ENCODE measurements at regions not wholly inside any gene's neighbourhood (a gene's known extent, or its start where the extent isn't known, plus 50 kb on each side); places are given as distances from the start of the nearest gene placed in this dataset.
"Not testable (repeated sequence)": the region's sequence is repeated elsewhere in the genome, so short reads cannot be mapped to it uniquely, and the experiment has no call there.

GRCh38 chr7:91440198-91440597 is 176.0 kb downstream of the FZD1 start:
- TF ChIP-seq, protein P1, sequence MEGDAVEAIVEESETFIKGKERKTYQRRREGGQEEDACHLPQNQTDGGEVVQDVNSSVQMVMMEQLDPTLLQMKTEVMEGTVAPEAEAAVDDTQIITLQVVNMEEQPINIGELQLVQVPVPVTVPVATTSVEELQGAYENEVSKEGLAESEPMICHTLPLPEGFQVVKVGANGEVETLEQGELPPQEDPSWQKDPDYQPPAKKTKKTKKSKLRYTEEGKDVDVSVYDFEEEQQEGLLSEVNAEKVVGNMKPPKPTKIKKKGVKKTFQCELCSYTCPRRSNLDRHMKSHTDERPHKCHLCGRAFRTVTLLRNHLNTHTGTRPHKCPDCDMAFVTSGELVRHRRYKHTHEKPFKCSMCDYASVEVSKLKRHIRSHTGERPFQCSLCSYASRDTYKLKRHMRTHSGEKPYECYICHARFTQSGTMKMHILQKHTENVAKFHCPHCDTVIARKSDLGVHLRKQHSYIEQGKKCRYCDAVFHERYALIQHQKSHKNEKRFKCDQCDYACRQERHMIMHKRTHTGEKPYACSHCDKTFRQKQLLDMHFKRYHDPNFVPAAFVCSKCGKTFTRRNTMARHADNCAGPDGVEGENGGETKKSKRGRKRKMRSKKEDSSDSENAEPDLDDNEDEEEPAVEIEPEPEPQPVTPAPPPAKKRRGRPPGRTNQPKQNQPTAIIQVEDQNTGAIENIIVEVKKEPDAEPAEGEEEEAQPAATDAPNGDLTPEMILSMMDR (IDR thresholded peaks at IDR 0.05): not testable (repeated sequence)
- TF ChIP-seq POLR2AphosphoS5, POLR2A (IDR thresholded peaks at IDR 0.05): not testable (repeated sequence)
